Naive thymus-derived CD4-positive, alpha-beta T cell (primary cell): ENCODE measurements at regions not wholly inside any gene's neighbourhood (a gene's known extent, or its start where the extent isn't known, plus 50 kb on each side); places are given as distances from the start of the nearest gene placed in this dataset.

ENCODE experiments used
- ATAC-seq: fragments of 150-1000 bp; cut with Tn5 transposase; 2 replicates; pipeline ENCODE4 v1.10.0; 2021; ENCODE audit warnings: mild to moderate bottlenecking, moderate library complexity
- CTCF ChIA-PET: fragments of 350-600 bp; sonication (Branson Sonifier 250); formaldehyde crosslinking; loops from one replicate; lab custom pipeline; 2021; ENCODE audit warnings: antibody characterized with exemption; lab: Charles Lee
- POLR2A ChIA-PET: fragments of 350-600 bp; sonication (Branson Sonifier 250); formaldehyde crosslinking; loops from one replicate; lab custom pipeline; 2021; ENCODE audit warnings: antibody characterized with exemption, inconsistent platforms; lab: Charles Lee
- DNase-seq, 9 donors: peaks; one replicate each; pipeline versions ENCODE4 v3.0.0 to v3.0.0-alpha.2; 2020 to 2022; ENCODE audit warnings: mixed read lengths in 1 of 9
- H3K27ac ChIP-seq: one replicate; pipeline ENCODE4 v1.7.0; 2013; ENCODE audit warnings: mild to moderate bottlenecking, low read depth, low read length, moderate library complexity
- H3K27me3 ChIP-seq, 2 donors: one replicate each; pipeline ENCODE4 v1.7.0; 2013; ENCODE audit warnings: low read length in 2 of 2, mild to moderate bottlenecking in 2 of 2, moderate library complexity in 2 of 2; ENCODE audit not compliant: control insufficient read depth in 2 of 2, insufficient read depth in 2 of 2
- H3K36me3 ChIP-seq, 3 experiments: 1 replicate in 2 of 3; 2 replicates in 1 of 3; pipeline ENCODE4 v1.7.0; 2013; ENCODE audit warnings: low read length in 3 of 3, mild to moderate bottlenecking in 3 of 3, moderate library complexity in 1 of 3; ENCODE audit not compliant: insufficient read depth in 3 of 3, control insufficient read depth in 2 of 3
- H3K4me1 ChIP-seq, 2 donors: one replicate each; pipeline ENCODE4 v1.7.0; 2013; ENCODE audit warnings: low read length in 2 of 2, mild to moderate bottlenecking in 2 of 2, moderate library complexity in 1 of 2; ENCODE audit not compliant: control insufficient read depth in 2 of 2, insufficient read depth in 2 of 2
- H3K4me3 ChIP-seq: 2 replicates; pipeline ENCODE4 v1.7.0; 2013; ENCODE audit warnings: mild to moderate bottlenecking, low read length
- H3K9me3 ChIP-seq, 3 experiments: 1 replicate in 2 of 3; 2 replicates in 1 of 3; pipeline ENCODE4 v1.7.0; 2013; ENCODE audit warnings: low read length in 3 of 3; ENCODE audit not compliant: control insufficient read depth in 2 of 3
- H3K27ac Mint-ChIP-seq, 9 donors: one replicate each; pipeline ENCODE4 v1.8.0; 2020 to 2022; ENCODE audit warnings: mixed read lengths in 9 of 9, mild to moderate bottlenecking in 8 of 9, moderate library complexity in 5 of 9, inconsistent platforms in 2 of 9
- H3K27me3 Mint-ChIP-seq, 5 donors: one replicate each; pipeline ENCODE4 v1.8.0; 2021 to 2022; ENCODE audit warnings: mixed read lengths in 5 of 5, mild to moderate bottlenecking in 1 of 5
- H3K36me3 Mint-ChIP-seq, 5 donors: one replicate each; pipeline ENCODE4 v1.8.0; 2020 to 2022; ENCODE audit warnings: mixed read lengths in 5 of 5, mild to moderate bottlenecking in 3 of 5, inconsistent platforms in 1 of 5
- H3K4me1 Mint-ChIP-seq, 7 donors: one replicate each; pipeline ENCODE4 v1.8.0; 2020 to 2022; ENCODE audit warnings: mixed read lengths in 7 of 7, mild to moderate bottlenecking in 3 of 7, inconsistent platforms in 1 of 7
- H3K4me3 Mint-ChIP-seq, 10 donors: one replicate each; pipeline ENCODE4 v1.8.0; 2020 to 2022; ENCODE audit warnings: mild to moderate bottlenecking in 10 of 10, mixed read lengths in 10 of 10, moderate library complexity in 6 of 10, inconsistent platforms in 2 of 10
- H3K9me3 Mint-ChIP-seq, 11 donors: one replicate each; pipeline ENCODE4 v1.8.0; 2020 to 2022; ENCODE audit warnings: mixed read lengths in 11 of 11, mild to moderate bottlenecking in 4 of 11, inconsistent platforms in 1 of 11, moderate library complexity in 1 of 11
- intact Hi-C, 2 donors: fragments of 100-400 bp; cut with micrococcal nuclease; formaldehyde crosslinking; loops; one replicate each; pipeline ENCODE4 v1.15.1; 2023

DNA sequence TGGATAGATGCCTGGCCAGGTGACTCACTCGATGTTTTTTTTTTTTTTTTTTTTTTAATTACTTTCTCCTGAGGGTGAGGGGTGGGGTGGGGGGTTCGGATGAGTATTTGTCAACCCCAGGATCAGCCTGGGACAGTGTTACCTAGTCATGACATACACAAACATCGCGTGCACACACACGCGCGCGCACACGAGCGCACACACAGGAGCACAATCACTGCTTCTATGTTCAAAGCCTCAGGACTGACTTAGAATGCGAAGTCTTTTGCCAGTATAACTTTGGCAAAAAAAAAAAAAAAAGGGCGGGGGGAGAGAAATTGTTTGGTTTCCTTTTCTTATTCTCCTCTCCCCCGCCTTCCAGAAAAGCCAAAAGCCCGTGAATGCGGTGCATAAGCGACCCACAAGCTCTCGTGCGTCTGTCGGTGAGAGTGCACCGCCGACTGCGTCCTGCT lies 115.0 kb upstream of the TEX13C start:
- POLR2A ChIA-PET, result no interaction called here
- H3K9me3 Mint-ChIP-seq, result peaks cover 0 to 2% (median 0%) of the 10 kb centered on the region in 11 donors
- intact Hi-C loops, result no loop called here

GRCh38 chrX:125205133-125205917 lies 114.3 kb upstream of the TEX13C start:
- Histone ChIP-seq H3K27me3 (no peaks in the 10 kb centered on the region), H3K4me3 (peak overlapping the region; percentile 41)
- intact Hi-C loops, result no loop called here

More for the DNA sequence above, 115.0 kb upstream of the TEX13C start:
- H3K9me3 ChIP-seq, result no peaks in the 10 kb centered on the region
- peak overlapping the region; percentile 41 for H3K4me3 ChIP-seq
- DNase-seq (no peak), ATAC-seq (no peak)
- no peaks in the 10 kb centered on the region for H3K36me3 ChIP-seq
- peaks cover 15 to 24% (median 19%) of the 10 kb centered on the region in 7 donors for H3K4me1 Mint-ChIP-seq
- no peaks in the 10 kb centered on the region for H3K36me3 Mint-ChIP-seq
- H3K27ac Mint-ChIP-seq, result no peak overlapping the region
- H3K27me3 Mint-ChIP-seq, result peaks cover 19 to 53% (median 32%) of the 10 kb centered on the region in 5 donors
- no peak overlapping the region for H3K27ac ChIP-seq
- peak overlapping the region; percentile 34 to 90 (median 80) for H3K4me3 Mint-ChIP-seq
- H3K27me3 ChIP-seq, result no peaks in the 10 kb centered on the region
- no peaks in the 10 kb centered on the region for H3K4me1 ChIP-seq
- CTCF ChIA-PET, result no interaction called here

DNA sequence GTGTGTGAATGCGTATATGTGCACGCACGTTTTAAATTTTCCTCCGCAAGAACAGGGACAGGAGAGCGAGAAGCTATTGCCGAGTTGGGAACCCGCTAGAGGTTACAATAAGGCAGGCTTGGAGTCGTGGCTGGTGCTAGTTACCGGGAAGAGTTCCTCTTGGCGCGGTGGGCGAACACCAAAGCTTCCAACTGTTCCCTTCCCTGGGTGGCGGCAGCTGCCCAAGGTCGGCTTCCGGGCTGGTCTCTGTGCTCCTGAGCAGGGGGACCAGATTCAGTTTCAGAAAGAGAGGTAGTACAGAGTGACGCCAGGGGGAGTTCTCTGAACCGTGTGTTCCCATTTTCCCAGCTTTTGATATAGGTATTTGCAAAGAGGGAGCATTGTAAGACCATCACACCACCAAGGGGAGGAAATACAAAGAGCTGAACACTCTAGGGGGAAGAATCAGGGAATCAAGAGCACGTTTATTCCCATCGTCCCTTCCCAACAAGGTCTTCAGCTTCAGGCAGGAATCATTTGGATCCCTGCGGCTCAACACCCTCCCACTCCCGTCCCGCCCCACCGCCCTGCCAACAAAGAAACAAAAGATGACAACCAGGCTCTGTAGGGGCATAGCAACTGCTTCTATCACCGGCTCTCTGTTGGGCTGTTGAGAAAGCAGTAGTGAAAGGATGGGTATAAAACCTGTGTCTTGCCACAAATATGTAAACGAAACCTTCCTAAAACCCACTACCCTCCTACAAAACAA lies 113.6 kb upstream of the TEX13C start:
- Histone ChIP-seq H3K27me3 (no peaks in the 10 kb centered on the region), H3K9me3 (no peaks in the 10 kb centered on the region), H3K4me3 (peak overlapping the region; percentile 13), H3K27ac (no peak overlapping the region), H3K4me1 (no peaks in the 10 kb centered on the region), H3K36me3 (no peaks in the 10 kb centered on the region)
- Mint-ChIP-seq H3K4me3 (peak overlapping the region; percentile 75 to 90 (median 81)), H3K4me1 (peaks cover 15 to 24% (median 19%) of the 10 kb centered on the region in 7 donors), H3K27me3 (peaks cover 19 to 54% (median 32%) of the 10 kb centered on the region in 5 donors), H3K36me3 (no peaks in the 10 kb centered on the region), H3K27ac (no peak overlapping the region), H3K9me3 (peaks cover 0 to 2% (median 0%) of the 10 kb centered on the region in 11 donors)
- ATAC-seq, result no peak
- DNase-seq, result no peak
- ChIA-PET CTCF (no interaction called here), POLR2A (no interaction called here)
- intact Hi-C loops, result no loop called here

More at GRCh38 chrX:125205133-125205917, 114.3 kb upstream of the TEX13C start:
- peaks cover 19 to 55% (median 32%) of the 10 kb centered on the region in 5 donors for H3K27me3 Mint-ChIP-seq
- ATAC-seq (no peak), DNase-seq (peak in 2 of 9 donors; percentile 14 to 20)
- Histone ChIP-seq H3K9me3 (no peaks in the 10 kb centered on the region), H3K4me1 (no peaks in the 10 kb centered on the region), H3K27ac (no peak overlapping the region), H3K36me3 (no peaks in the 10 kb centered on the region)
- H3K9me3 Mint-ChIP-seq, result peaks cover 0 to 2% (median 0%) of the 10 kb centered on the region in 11 donors
- CTCF ChIA-PET, result no interaction called here
- H3K36me3 Mint-ChIP-seq, result no peaks in the 10 kb centered on the region
- POLR2A ChIA-PET, result no interaction called here
- peak overlapping the region; percentile 76 to 90 (median 81) for H3K4me3 Mint-ChIP-seq
- H3K4me1 Mint-ChIP-seq, result peaks cover 15 to 24% (median 19%) of the 10 kb centered on the region in 7 donors
- no peak overlapping the region for H3K27ac Mint-ChIP-seq

DNA sequence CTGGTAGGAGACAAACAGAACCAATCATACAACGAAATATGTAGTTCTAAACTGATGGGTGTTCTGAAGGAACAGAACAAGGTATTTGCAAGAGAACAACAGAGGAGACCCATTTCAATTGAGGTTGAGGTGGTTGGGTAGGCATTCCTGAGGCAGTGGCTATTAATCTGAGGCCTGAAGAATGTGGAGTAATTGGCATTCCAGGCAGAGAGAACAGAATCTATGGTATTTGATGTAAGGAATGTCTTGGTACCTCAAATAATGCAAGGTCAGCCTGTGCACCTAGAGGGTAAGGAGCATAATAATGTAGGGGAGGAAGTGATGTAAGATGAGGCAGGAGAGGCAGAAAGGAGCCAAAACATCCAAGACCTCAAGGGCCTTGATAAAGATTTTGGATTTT lies 109.5 kb upstream of the TEX13C start:
- peaks cover 8 to 21% (median 18%) of the 10 kb centered on the region in 5 donors for H3K27me3 Mint-ChIP-seq
- ATAC-seq (no peak), DNase-seq (no peak)
- peaks cover 0 to 3% (median 0%) of the 10 kb centered on the region in 11 donors for H3K9me3 Mint-ChIP-seq
- POLR2A ChIA-PET, result no interaction called here
- Histone ChIP-seq H3K4me3 (no peak overlapping the region), H3K27me3 (no peaks in the 10 kb centered on the region), H3K9me3 (no peaks in the 10 kb centered on the region), H3K4me1 (no peaks in the 10 kb centered on the region), H3K27ac (no peak overlapping the region), H3K36me3 (no peaks in the 10 kb centered on the region)
- CTCF ChIA-PET, result no interaction called here
- no peak overlapping the region for H3K27ac Mint-ChIP-seq
- intact Hi-C loops, result no loop called here
- H3K36me3 Mint-ChIP-seq, result no peaks in the 10 kb centered on the region
- no peak overlapping the region for H3K4me3 Mint-ChIP-seq
- H3K4me1 Mint-ChIP-seq, result peaks cover 0 to 8% (median 5%) of the 10 kb centered on the region in 7 donors

DNA sequence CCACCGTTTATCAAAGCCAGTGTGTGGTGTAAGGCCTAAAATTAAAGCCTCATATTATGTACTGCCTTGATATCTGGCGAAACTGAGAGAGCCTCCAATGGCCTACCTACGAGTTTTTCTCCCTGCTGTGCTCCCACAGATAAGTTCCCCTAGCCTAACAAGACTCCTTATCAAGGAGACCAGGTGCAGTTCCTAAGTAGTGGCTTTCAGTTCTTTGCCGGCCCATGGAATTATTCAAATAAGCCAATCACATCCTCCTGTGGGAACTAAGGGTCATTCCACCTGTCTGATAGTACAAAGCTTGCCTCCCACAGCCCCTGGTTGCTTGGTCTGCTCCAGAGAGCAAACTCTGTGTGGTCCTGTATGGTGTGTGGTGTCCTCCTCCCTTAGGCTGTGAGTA lies 99.8 kb upstream of the TEX13C start:
- no peak overlapping the region for H3K27ac ChIP-seq
- H3K4me1 ChIP-seq, result no peaks in the 10 kb centered on the region
- no peak for DNase-seq
- ChIA-PET CTCF (no interaction called here), POLR2A (no interaction called here)
- no peaks in the 10 kb centered on the region for H3K36me3 ChIP-seq
- no peaks in the 10 kb centered on the region for H3K27me3 ChIP-seq
- H3K36me3 Mint-ChIP-seq, result no peaks in the 10 kb centered on the region
- H3K4me1 Mint-ChIP-seq, result no peaks in the 10 kb centered on the region
- no peak overlapping the region for H3K27ac Mint-ChIP-seq
- H3K4me3 ChIP-seq, result no peak overlapping the region
- H3K9me3 Mint-ChIP-seq, result peaks cover 0 to 2% (median 0%) of the 10 kb centered on the region in 11 donors
- ATAC-seq, result no peak
- H3K27me3 Mint-ChIP-seq, result peaks cover 0 to 12% (median 0%) of the 10 kb centered on the region in 5 donors
- intact Hi-C loops, result no loop called here
- H3K4me3 Mint-ChIP-seq, result no peak overlapping the region
- no peaks in the 10 kb centered on the region for H3K9me3 ChIP-seq

DNA sequence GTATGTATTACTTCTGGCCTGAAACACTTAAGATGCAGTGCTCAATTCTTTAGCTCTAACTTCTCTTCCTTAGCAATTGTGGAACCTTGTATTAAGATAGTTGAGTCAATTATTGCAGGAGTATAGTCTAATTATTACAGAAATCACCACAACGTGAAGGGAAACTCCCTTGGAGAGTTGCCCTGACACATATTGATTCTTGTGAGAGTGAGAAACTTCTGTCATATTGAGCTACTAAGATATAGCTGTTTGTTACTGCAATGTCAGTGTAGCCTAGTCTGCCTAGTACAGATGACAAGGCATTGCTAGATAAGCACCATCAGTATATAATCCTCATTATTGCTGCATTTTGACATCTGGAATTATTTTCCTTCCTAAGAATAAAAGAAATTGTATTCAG lies 82.7 kb upstream of the TEX13C start:
- Mint-ChIP-seq H3K36me3 (no peaks in the 10 kb centered on the region), H3K27me3 (peaks cover 0 to 4% (median 0%) of the 10 kb centered on the region in 5 donors), H3K4me1 (peaks cover 0 to 2% (median 0%) of the 10 kb centered on the region in 7 donors), H3K4me3 (no peak overlapping the region), H3K27ac (no peak overlapping the region), H3K9me3 (peaks cover 0 to 4% (median 0%) of the 10 kb centered on the region in 11 donors)
- no peaks in the 10 kb centered on the region for H3K9me3 ChIP-seq
- no peak overlapping the region for H3K27ac ChIP-seq
- H3K4me1 ChIP-seq, result no peaks in the 10 kb centered on the region
- ATAC-seq, result no peak
- POLR2A ChIA-PET, result no interaction called here
- DNase-seq, result no peak
- H3K27me3 ChIP-seq, result no peaks in the 10 kb centered on the region
- CTCF ChIA-PET, result no interaction called here
- intact Hi-C loops, result no loop called here
- H3K36me3 ChIP-seq, result no peaks in the 10 kb centered on the region
- no peak overlapping the region for H3K4me3 ChIP-seq
